ENCODE measurements at regions not wholly inside any gene's neighbourhood (a gene's known extent, or its start where the extent isn't known, plus 50 kb on each side); places are given as distances from the start of the nearest gene placed in this dataset.

DNA sequence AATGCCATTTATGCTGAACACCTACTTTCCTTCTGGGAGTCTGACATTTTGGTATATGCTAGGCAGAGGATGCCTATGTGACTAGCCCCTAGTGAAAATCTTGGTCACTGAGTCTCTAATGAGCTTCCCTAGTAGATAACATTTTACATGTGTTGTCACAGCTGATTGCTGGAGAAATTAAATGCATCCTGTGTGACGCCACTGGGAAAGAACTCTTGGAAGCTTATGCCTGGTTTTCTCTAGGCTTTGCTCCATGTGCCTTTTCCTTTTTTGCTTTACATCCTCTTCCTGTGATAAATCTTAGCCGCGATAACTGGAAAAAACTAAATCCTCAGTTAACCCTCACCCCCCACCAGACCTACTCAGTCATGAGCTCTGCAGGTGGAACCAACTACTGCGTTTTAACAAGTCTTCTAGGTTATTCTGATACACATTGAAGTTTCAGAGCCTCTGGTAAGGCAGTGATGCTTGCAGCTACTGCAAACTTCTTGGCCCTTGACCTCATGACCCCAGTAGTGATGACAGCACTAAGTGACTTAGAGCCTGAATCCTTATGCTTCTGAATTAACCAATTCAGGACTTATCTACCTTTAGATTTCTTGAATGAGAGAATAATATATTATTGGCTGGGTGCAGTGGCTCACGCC, 292.4 kb upstream of the SOX14 start:
- H3K9me3 ChIP-seq (ENCODE audit: low read depth, low read length, poor library complexity, severe bottlenecking), result no peaks in the 10 kb centered on the region
- intact Hi-C loops (cut with micrococcal nuclease; ENCODE audit: unreplicated experiment), result no loop called here
- H3K27ac ChIP-seq (ENCODE audit: low read depth, low read length, poor library complexity, severe bottlenecking), result no peak overlapping the region
- no peak overlapping the region for H3K4me3 ChIP-seq (ENCODE audit: low read depth, low read length, poor library complexity, severe bottlenecking)
- ChIA-PET POLR2A (ENCODE audit: low non-redundant PET) (no interaction called here), CTCF (no interaction called here)
- TF ChIP-seq, protein P1, sequence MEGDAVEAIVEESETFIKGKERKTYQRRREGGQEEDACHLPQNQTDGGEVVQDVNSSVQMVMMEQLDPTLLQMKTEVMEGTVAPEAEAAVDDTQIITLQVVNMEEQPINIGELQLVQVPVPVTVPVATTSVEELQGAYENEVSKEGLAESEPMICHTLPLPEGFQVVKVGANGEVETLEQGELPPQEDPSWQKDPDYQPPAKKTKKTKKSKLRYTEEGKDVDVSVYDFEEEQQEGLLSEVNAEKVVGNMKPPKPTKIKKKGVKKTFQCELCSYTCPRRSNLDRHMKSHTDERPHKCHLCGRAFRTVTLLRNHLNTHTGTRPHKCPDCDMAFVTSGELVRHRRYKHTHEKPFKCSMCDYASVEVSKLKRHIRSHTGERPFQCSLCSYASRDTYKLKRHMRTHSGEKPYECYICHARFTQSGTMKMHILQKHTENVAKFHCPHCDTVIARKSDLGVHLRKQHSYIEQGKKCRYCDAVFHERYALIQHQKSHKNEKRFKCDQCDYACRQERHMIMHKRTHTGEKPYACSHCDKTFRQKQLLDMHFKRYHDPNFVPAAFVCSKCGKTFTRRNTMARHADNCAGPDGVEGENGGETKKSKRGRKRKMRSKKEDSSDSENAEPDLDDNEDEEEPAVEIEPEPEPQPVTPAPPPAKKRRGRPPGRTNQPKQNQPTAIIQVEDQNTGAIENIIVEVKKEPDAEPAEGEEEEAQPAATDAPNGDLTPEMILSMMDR (conservative IDR thresholded peaks at IDR 0.05; ENCODE audit: low read depth, low read length), result no peak
- TF ChIP-seq EZH2 (IDR thresholded peaks at IDR 0.05; ENCODE audit: borderline replicate concordance, low read depth, low read length, poor library complexity, severe bottlenecking), result no peak
- no peak for DNase-seq (ENCODE audit: low spot score)
- H3K27me3 ChIP-seq (replicated peaks; ENCODE audit: insufficient read depth, low read depth, low read length, poor library complexity), result peaks cover 6% of the 10 kb centered on the region
- H3K36me3 ChIP-seq (ENCODE audit: insufficient read depth, low read length, poor library complexity, severe bottlenecking), result no peaks in the 10 kb centered on the region
- no TSS peak for BruUV-seq (replicated peaks)
- no peaks in the 10 kb centered on the region for H3K4me1 ChIP-seq (ENCODE audit: insufficient read depth, low read length, poor library complexity, severe bottlenecking)

DNA sequence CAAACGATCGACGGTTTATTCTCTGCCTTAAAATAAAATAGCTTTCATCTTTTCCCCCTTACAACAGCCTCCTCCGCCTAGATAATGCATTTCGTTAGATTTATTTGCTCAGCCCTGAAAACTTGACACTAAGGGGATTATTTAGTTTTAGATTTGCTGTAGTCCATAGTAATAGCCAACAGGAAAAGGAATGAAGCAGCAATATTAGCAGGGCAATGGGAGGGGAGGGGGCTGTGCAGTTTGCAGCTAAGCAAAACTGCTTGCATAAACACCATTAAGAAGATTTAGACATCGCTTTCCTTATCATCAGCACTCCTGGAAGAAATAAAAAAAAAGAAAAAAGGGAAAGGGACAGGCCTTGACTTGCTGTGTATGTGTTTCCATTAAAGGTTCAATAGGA, 286.5 kb upstream of the SOX14 start:
- H3K4me1 ChIP-seq (ENCODE audit: insufficient read depth, low read length, poor library complexity, severe bottlenecking), result no peaks in the 10 kb centered on the region
- ChIA-PET POLR2A (ENCODE audit: low non-redundant PET) (no interaction called here), CTCF (no interaction called here)
- H3K9me3 ChIP-seq (ENCODE audit: low read depth, low read length, poor library complexity, severe bottlenecking), result no peaks in the 10 kb centered on the region
- H3K36me3 ChIP-seq (ENCODE audit: insufficient read depth, low read length, poor library complexity, severe bottlenecking), result no peaks in the 10 kb centered on the region
- no peak overlapping the region for H3K4me3 ChIP-seq (ENCODE audit: low read depth, low read length, poor library complexity, severe bottlenecking)
- H3K27me3 ChIP-seq (replicated peaks; ENCODE audit: insufficient read depth, low read depth, low read length, poor library complexity), result no peaks in the 10 kb centered on the region
- TF ChIP-seq, protein P1 (conservative IDR thresholded peaks at IDR 0.05; ENCODE audit: low read depth, low read length), result no peak
- no peak for TF ChIP-seq EZH2 (IDR thresholded peaks at IDR 0.05; ENCODE audit: borderline replicate concordance, low read depth, low read length, poor library complexity, severe bottlenecking)
- BruUV-seq (replicated peaks), result no TSS peak
- no peak overlapping the region for H3K27ac ChIP-seq (ENCODE audit: low read depth, low read length, poor library complexity, severe bottlenecking)
- intact Hi-C loops (cut with micrococcal nuclease; ENCODE audit: unreplicated experiment), result no loop called here
- DNase-seq (ENCODE audit: low spot score), result no peak

DNA sequence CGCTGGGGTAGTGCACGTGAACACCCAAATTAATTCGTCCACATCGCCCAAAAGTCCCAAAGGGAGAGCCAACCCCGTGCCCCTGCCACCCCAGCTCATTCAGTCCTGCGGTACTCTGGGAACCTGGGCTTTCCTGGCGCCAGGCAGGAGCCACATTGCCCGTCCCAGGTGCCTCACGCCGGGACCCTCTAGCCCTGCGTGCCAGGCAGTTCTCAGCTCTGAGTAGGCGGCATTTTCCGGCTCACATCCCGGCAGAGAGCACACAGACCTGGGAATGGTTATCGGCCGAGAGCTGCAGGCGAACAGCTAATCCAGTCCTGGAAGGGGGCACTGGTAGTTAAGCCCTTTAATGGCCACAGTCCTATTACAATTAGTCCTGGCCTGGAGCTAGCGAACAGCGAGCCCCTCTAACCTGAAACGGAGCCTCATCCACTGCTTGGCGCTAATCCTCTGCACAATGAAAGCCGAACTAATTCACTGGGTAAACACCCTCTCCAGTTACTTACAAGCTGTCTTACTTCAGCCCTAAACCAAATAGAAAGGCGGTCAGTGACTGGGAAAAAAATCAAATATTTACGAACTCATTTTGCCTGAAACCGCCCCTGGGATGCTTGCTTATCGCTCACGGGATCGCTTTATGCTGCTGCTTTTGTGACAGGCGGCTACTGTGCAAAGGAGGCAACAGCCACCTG, 254.6 kb upstream of the SOX14 start:
- H3K36me3 ChIP-seq (ENCODE audit: insufficient read depth, low read length, poor library complexity, severe bottlenecking), result no peaks in the 10 kb centered on the region
- ChIA-PET CTCF (no interaction called here), POLR2A (ENCODE audit: low non-redundant PET) (no interaction called here)
- no peaks in the 10 kb centered on the region for H3K4me1 ChIP-seq (ENCODE audit: insufficient read depth, low read length, poor library complexity, severe bottlenecking)
- peaks cover 8% of the 10 kb centered on the region for H3K27me3 ChIP-seq (replicated peaks; ENCODE audit: insufficient read depth, low read depth, low read length, poor library complexity)
- BruUV-seq (replicated peaks), result no TSS peak
- no peaks in the 10 kb centered on the region for H3K9me3 ChIP-seq (ENCODE audit: low read depth, low read length, poor library complexity, severe bottlenecking)
- TF ChIP-seq EZH2 (IDR thresholded peaks at IDR 0.05; ENCODE audit: borderline replicate concordance, low read depth, low read length, poor library complexity, severe bottlenecking), result no peak
- TF ChIP-seq, protein P1 (conservative IDR thresholded peaks at IDR 0.05; ENCODE audit: low read depth, low read length), result no peak
- intact Hi-C loops (cut with micrococcal nuclease; ENCODE audit: unreplicated experiment), result no loop called here
- H3K27ac ChIP-seq (ENCODE audit: low read depth, low read length, poor library complexity, severe bottlenecking), result no peak overlapping the region
- H3K4me3 ChIP-seq (ENCODE audit: low read depth, low read length, poor library complexity, severe bottlenecking), result no peak overlapping the region
- no peak for DNase-seq (ENCODE audit: low spot score)

Data from A673 (cell line).